Lower leg skin (tissue), 3 donors: ENCODE measurements at regions not wholly inside any gene's neighbourhood (a gene's known extent, or its start where the extent isn't known, plus 50 kb on each side); places are given as distances from the start of the nearest gene placed in this dataset.

Experiments
- POLR2A ChIP-seq, 2 donors: fragments of 450-650 bp; IDR thresholded peaks; one replicate each; pipeline ENCODE4 v1.6.1; 2016 to 2017; ENCODE audit warnings: antibody characterized with exemption in 2 of 2, mild to moderate bottlenecking in 1 of 2, moderate library complexity in 1 of 2
- TF ChIP-seq, protein P1 (sequence below), 3 donors: fragments of 450-650 bp; IDR thresholded peaks; one replicate each; pipeline ENCODE4 v1.5.1; 2016; ENCODE audit warnings: antibody characterized with exemption in 3 of 3, mild to moderate bottlenecking in 3 of 3, moderate library complexity in 2 of 3

DNA sequence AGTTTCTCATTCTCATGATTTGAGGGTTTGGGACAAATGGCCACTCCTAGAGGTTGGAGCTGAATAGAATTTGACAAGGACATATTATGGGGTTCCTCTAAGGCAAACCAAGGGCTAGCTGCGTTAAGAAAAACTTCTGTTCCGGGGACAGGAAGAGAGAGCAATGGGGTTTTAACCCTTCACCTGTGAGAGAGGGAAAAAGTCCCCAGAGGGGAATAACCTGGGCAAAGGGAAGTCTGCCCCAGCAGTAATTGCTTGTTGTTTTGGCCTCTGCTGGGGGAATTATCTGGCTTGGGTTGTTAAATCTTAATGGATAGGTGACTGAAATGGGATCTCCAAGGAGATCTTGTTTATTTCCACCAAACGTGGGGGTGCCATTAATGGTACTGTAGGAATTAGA lies 110.1 kb upstream of the MOCS2 start:
- TF ChIP-seq, protein P1, sequence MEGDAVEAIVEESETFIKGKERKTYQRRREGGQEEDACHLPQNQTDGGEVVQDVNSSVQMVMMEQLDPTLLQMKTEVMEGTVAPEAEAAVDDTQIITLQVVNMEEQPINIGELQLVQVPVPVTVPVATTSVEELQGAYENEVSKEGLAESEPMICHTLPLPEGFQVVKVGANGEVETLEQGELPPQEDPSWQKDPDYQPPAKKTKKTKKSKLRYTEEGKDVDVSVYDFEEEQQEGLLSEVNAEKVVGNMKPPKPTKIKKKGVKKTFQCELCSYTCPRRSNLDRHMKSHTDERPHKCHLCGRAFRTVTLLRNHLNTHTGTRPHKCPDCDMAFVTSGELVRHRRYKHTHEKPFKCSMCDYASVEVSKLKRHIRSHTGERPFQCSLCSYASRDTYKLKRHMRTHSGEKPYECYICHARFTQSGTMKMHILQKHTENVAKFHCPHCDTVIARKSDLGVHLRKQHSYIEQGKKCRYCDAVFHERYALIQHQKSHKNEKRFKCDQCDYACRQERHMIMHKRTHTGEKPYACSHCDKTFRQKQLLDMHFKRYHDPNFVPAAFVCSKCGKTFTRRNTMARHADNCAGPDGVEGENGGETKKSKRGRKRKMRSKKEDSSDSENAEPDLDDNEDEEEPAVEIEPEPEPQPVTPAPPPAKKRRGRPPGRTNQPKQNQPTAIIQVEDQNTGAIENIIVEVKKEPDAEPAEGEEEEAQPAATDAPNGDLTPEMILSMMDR (IDR thresholded peaks at IDR 0.05): no peak
- TF ChIP-seq POLR2A (IDR thresholded peaks at IDR 0.05): no peak
